WTC11 (cell line): ENCODE measurements at regions not wholly inside any gene's neighbourhood (a gene's known extent, or its start where the extent isn't known, plus 50 kb on each side); places are given as distances from the start of the nearest gene placed in this dataset.

Source experiments
- ATAC-seq: fragments of 200-7000 bp; cut with Tn5 transposase; 2 replicates; pipeline ENCODE4 v1.10.0; 2021; ENCODE audit warnings: mild to moderate bottlenecking, moderate library complexity
- CTCF ChIA-PET: fragments of 300-600 bp; sonication (Branson Sonifier 250); formaldehyde crosslinking; loops from one replicate; lab custom pipeline; 2021; ENCODE audit warnings: antibody characterized with exemption; lab: Charles Lee
- POLR2A ChIA-PET: fragments of 350-600 bp; sonication (Branson Sonifier 250); formaldehyde crosslinking; loops from one replicate; lab custom pipeline; 2021; ENCODE audit warnings: antibody characterized with exemption; lab: Charles Lee
- DNase-seq: peaks from one replicate; pipeline ENCODE4 v3.0.0; 2021; ENCODE audit warnings: low spot score
- H3K27ac Mint-ChIP-seq: 2 replicates; pipeline ENCODE4 v1.8.0; 2021; ENCODE audit warnings: mixed read lengths
- H3K27me3 Mint-ChIP-seq: 2 replicates; pipeline ENCODE4 v1.8.0; 2021; ENCODE audit warnings: low read depth, mild to moderate bottlenecking, moderate library complexity, mixed read lengths
- H3K36me3 Mint-ChIP-seq: 2 replicates; pipeline ENCODE4 v1.8.0; 2021; ENCODE audit warnings: mixed read lengths
- H3K4me1 Mint-ChIP-seq: 2 replicates; pipeline ENCODE4 v1.8.0; 2022; ENCODE audit warnings: mixed read lengths
- H3K4me3 Mint-ChIP-seq: 2 replicates; pipeline ENCODE4 v1.8.0; 2021; ENCODE audit warnings: mild to moderate bottlenecking, moderate library complexity, mixed read lengths
- H3K9me3 Mint-ChIP-seq: 2 replicates; pipeline ENCODE4 v1.8.0; 2021; ENCODE audit warnings: mixed read lengths
- ARID4B ChIP-seq: sonication (generic); formaldehyde crosslinking; IDR thresholded peaks from 2 replicates; pipeline ENCODE4 v1.8.0; 2023; ENCODE audit warnings: missing genetic modification reagents, mild to moderate bottlenecking, borderline replicate concordance
- CDX4 ChIP-seq: fragments of 250-450 bp; sonication (Bioruptor Pico); IDR thresholded peaks from 2 replicates; pipeline ENCODE4 v1.9.0; 2021; ENCODE audit warnings: moderate library complexity, mild to moderate bottlenecking, inconsistent platforms, borderline replicate concordance
- CTCF ChIP-seq: fragments of 200-600 bp; IDR thresholded peaks from 2 replicates; pipeline ENCODE4 v1.8.0; 2022; ENCODE audit warnings: antibody characterized with exemption
- E2F1 ChIP-seq: sonication (generic); formaldehyde crosslinking; IDR thresholded peaks from 2 replicates; pipeline ENCODE4 v1.8.0; 2022; ENCODE audit warnings: mild to moderate bottlenecking, missing genetic modification reagents
- FOXJ3 ChIP-seq: sonication (generic); formaldehyde crosslinking; IDR thresholded peaks from 2 replicates; pipeline ENCODE4 v1.9.0; 2021; ENCODE audit warnings: missing genetic modification reagents, mild to moderate bottlenecking, borderline replicate concordance
- GABPB1 ChIP-seq: sonication (generic); formaldehyde crosslinking; IDR thresholded peaks from 2 replicates; pipeline ENCODE4 v1.8.1; 2023; ENCODE audit warnings: mild to moderate bottlenecking, missing genetic modification reagents
- GTF2I ChIP-seq: fragments of 250-450 bp; sonication (Bioruptor Pico); conservative IDR thresholded peaks from 2 replicates; pipeline ENCODE4 v1.4.0; 2021; ENCODE audit warnings: mild to moderate bottlenecking
- IRF1 ChIP-seq: sonication (generic); formaldehyde crosslinking; IDR thresholded peaks from 2 replicates; pipeline ENCODE4 v1.8.0; 2023; ENCODE audit warnings: missing genetic modification reagents
- MXD4 ChIP-seq: fragments of 250-450 bp; sonication (Bioruptor Pico); IDR thresholded peaks from 2 replicates; pipeline ENCODE4 v1.8.0; 2021; ENCODE audit warnings: mild to moderate bottlenecking, moderate library complexity, borderline replicate concordance
- TEAD1 ChIP-seq: sonication (generic); formaldehyde crosslinking; IDR thresholded peaks from 2 replicates; pipeline ENCODE4 v1.8.0; 2022; ENCODE audit warnings: mild to moderate bottlenecking, missing genetic modification reagents
- ZNF121 ChIP-seq: sonication (generic); formaldehyde crosslinking; IDR thresholded peaks from 2 replicates; pipeline ENCODE4 v1.8.0; 2023; ENCODE audit warnings: missing genetic modification reagents
- ZNF219 ChIP-seq: sonication (generic); formaldehyde crosslinking; IDR thresholded peaks from 2 replicates; pipeline ENCODE4 v1.8.0; 2023; ENCODE audit warnings: missing genetic modification reagents, mild to moderate bottlenecking, borderline replicate concordance
- ZNF263 ChIP-seq: sonication (generic); formaldehyde crosslinking; IDR thresholded peaks from 2 replicates; pipeline ENCODE4 v1.8.1; 2022; ENCODE audit warnings: low read depth, mild to moderate bottlenecking, moderate library complexity, missing genetic modification reagents
- ZNF281 ChIP-seq: sonication (generic); formaldehyde crosslinking; IDR thresholded peaks from 2 replicates; pipeline ENCODE4 v1.8.0; 2023; ENCODE audit warnings: mild to moderate bottlenecking, missing genetic modification reagents
- ZNF317 ChIP-seq: sonication (generic); formaldehyde crosslinking; IDR thresholded peaks from 2 replicates; pipeline ENCODE4 v1.8.1; 2023; ENCODE audit warnings: low read depth, mild to moderate bottlenecking, moderate library complexity, missing genetic modification reagents, borderline replicate concordance
- TF ChIP-seq, protein P1 (sequence below): sonication (generic); formaldehyde crosslinking; IDR thresholded peaks from 2 replicates; pipeline ENCODE4 v1.8.0; 2022; ENCODE audit warnings: mild to moderate bottlenecking, missing genetic modification reagents
- TF ChIP-seq, protein P2 (sequence below): fragments of 250-450 bp; sonication (Bioruptor Pico); IDR thresholded peaks from 2 replicates; pipeline ENCODE4 v1.8.0; 2021; ENCODE audit warnings: mild to moderate bottlenecking
- TF ChIP-seq, protein P3 (sequence below): fragments of 250-450 bp; sonication (Bioruptor Pico); IDR thresholded peaks from 2 replicates; pipeline ENCODE4 v2.1.2; 2022; ENCODE audit warnings: mild to moderate bottlenecking, moderate library complexity

GRCh38 chr22:48541401-48542098 is 1286.1 kb downstream of the BRD1 start (continued):
- TF ChIP-seq, protein P1, sequence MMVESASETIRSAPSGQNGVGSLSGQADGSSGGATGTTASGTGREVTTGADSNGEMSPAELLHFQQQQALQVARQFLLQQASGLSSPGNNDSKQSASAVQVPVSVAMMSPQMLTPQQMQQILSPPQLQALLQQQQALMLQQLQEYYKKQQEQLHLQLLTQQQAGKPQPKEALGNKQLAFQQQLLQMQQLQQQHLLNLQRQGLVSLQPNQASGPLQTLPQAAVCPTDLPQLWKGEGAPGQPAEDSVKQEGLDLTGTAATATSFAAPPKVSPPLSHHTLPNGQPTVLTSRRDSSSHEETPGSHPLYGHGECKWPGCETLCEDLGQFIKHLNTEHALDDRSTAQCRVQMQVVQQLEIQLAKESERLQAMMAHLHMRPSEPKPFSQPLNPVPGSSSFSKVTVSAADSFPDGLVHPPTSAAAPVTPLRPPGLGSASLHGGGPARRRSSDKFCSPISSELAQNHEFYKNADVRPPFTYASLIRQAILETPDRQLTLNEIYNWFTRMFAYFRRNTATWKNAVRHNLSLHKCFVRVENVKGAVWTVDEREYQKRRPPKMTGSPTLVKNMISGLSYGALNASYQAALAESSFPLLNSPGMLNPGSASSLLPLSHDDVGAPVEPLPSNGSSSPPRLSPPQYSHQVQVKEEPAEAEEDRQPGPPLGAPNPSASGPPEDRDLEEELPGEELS (CRISPR knock-in tag), result no peak
- TF ChIP-seq, all 79 proteins: peak for 0

- peak overlapping the region; percentile 30; the same call in 1 of the 2 replicates for H3K27ac Mint-ChIP-seq
- no peaks in the 10 kb centered on the region for H3K27me3 Mint-ChIP-seq
- DNase-seq (no peak), ATAC-seq (no peak)
- ChIA-PET POLR2A (no interaction called here), CTCF (interaction anchor here (2.1 kb wide), 1 partner anchor 16 kb away, joined by 5 read pairs; no protein-coding TSS in a partner anchor)
- no peaks in the 10 kb centered on the region; the same call in 1 of the 2 replicates for H3K9me3 Mint-ChIP-seq
- H3K4me1 Mint-ChIP-seq, result no peaks in the 10 kb centered on the region; the same call in 1 of the 2 replicates
- no peaks in the 10 kb centered on the region for H3K36me3 Mint-ChIP-seq
- H3K4me3 Mint-ChIP-seq, result no peak overlapping the region
- TF ChIP-seq ZNF281 (CRISPR knock-in tag), result no peak
- no peak for TF ChIP-seq FOXJ3 (CRISPR knock-in tag)
- no peak for TF ChIP-seq TEAD1 (CRISPR knock-in tag)
- no peak for TF ChIP-seq IRF1
- no peak for TF ChIP-seq ZNF263 (CRISPR knock-in tag)
- TF ChIP-seq GABPB1, result no peak
- TF ChIP-seq, protein P2, sequence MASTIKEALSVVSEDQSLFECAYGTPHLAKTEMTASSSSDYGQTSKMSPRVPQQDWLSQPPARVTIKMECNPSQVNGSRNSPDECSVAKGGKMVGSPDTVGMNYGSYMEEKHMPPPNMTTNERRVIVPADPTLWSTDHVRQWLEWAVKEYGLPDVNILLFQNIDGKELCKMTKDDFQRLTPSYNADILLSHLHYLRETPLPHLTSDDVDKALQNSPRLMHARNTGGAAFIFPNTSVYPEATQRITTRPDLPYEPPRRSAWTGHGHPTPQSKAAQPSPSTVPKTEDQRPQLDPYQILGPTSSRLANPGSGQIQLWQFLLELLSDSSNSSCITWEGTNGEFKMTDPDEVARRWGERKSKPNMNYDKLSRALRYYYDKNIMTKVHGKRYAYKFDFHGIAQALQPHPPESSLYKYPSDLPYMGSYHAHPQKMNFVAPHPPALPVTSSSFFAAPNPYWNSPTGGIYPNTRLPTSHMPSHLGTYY (CRISPR knock-in tag), result no peak
- TF ChIP-seq, protein P3, sequence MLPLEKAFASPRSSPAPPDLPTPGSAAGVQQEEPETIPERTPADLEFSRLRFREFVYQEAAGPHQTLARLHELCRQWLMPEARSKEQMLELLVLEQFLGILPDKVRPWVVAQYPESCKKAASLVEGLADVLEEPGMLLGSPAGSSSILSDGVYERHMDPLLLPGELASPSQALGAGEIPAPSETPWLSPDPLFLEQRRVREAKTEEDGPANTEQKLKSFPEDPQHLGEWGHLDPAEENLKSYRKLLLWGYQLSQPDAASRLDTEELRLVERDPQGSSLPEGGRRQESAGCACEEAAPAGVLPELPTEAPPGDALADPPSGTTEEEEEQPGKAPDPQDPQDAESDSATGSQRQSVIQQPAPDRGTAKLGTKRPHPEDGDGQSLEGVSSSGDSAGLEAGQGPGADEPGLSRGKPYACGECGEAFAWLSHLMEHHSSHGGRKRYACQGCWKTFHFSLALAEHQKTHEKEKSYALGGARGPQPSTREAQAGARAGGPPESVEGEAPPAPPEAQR (CRISPR knock-in tag), result no peak
- no peak for TF ChIP-seq CTCF
- no peak for TF ChIP-seq ARID4B (CRISPR knock-in tag)
- no peak for TF ChIP-seq CDX4 (CRISPR knock-in tag)
- TF ChIP-seq E2F1 (CRISPR knock-in tag), result no peak
- TF ChIP-seq GTF2I (CRISPR knock-in tag), result no peak
- no peak for TF ChIP-seq MXD4 (CRISPR knock-in tag)
- TF ChIP-seq ZNF219 (CRISPR knock-in tag), result no peak
- TF ChIP-seq ZNF317 (CRISPR knock-in tag), result no peak
- TF ChIP-seq ZNF121 (CRISPR knock-in tag), result no peak
Observed at GRCh38 chr22:48539261-48539660, 1288.4 kb downstream of the BRD1 start.
